ENCODE measurements at regions not wholly inside any gene's neighbourhood (a gene's known extent, or its start where the extent isn't known, plus 50 kb on each side); places are given as distances from the start of the nearest gene placed in this dataset.

DNA sequence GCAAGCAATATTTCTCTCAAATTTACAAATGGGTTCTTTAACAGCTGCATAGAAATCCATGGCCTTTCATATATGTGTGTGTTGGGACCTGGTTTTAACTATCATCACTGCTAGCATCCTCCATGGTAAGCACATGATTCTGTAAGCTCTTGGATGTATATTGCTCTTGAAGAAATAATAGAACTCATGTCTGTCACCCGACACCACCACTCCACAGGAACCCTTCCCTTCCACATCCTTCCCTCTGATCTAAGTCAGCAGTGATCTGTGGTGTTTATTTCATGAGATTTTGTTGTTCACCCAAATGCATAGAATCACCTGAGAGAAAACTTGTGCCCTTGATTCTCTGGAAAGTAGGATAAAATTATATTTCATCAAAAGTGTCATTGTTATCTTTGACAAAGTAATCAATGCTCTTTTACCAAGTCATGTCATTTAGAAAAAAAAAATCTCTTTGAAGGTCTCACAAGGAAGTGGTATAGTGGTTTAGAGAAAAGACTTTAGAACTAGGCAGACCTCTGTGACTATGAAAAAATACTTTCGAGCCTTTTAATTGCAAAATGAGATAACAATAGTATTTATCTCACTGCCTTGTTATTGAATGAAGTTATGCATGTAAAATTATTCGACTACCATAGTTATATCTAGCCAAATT lies 649.8 kb upstream of the SLC35B3 start:
- TF ChIP-seq ZNF225 (CRISPR knock-in tag; IDR thresholded peaks at IDR 0.05) = no peak
- TF ChIP-seq SMC3 (IDR thresholded peaks at IDR 0.05; ENCODE audit: low read length) = no peak
- ChIA-PET POLR2A (no interaction called here), CTCF (ENCODE audit: low intra/inter-chr PET ratio, low total read pairs) (no interaction called here)
- intact Hi-C loops (cut with micrococcal nuclease; ENCODE audit: unreplicated experiment) (no loop called here), in situ Hi-C loops (cut with HindIII; ENCODE audit: extremely low pct_ligation_motif_present, low pct_unique_long_range_greater_than_20kb) (no loop called here)
- no peaks in the 10 kb centered on the region for H3K36me3 ChIP-seq (replicated peaks in 1 of 2; ENCODE audit: control insufficient read depth in 1 of 2, insufficient read depth in 2 of 2, low read length in 2 of 2)
- no peak for DNase-seq (ENCODE audit: low spot score)
- no peaks in the 10 kb centered on the region for H3K4me1 ChIP-seq (ENCODE audit: insufficient read depth, low read length)
- no peak overlapping the region for H3K4me3 ChIP-seq (replicated peaks in 1 of 3; ENCODE audit: insufficient read depth in 1 of 3, low read depth in 2 of 3, low read length in 3 of 3)
- BruUV-seq (replicated peaks) = no TSS peak
- ATAC-seq = no peak
- FAIRE-seq = no peak
- H3K9me3 ChIP-seq (ENCODE audit: low read length) = no peaks in the 10 kb centered on the region
- H3K79me2 ChIP-seq (ENCODE audit: insufficient read depth, low read length) = no peaks in the 10 kb centered on the region
- H3K27me3 ChIP-seq (ENCODE audit: control insufficient read depth in 1 of 2, insufficient read depth in 2 of 2, low read length in 2 of 2) = no peaks in the 10 kb centered on the region
- H3K27ac ChIP-seq (ENCODE audit: extremely low read length, insufficient read depth, low read length) = no peak overlapping the region
- H3K9ac ChIP-seq (ENCODE audit: insufficient read depth, low read depth, low read length) = no peak overlapping the region
- H4K20me1 ChIP-seq (ENCODE audit: insufficient read depth, low read length) = no peaks in the 10 kb centered on the region
- H3K4me2 ChIP-seq (ENCODE audit: low read depth, low read length) = no peak overlapping the region
- 0% methylated on average over 3 of the region's 3 CpGs for WGBS (ENCODE audit: low lambda C conversion rate)
- no peak overlapping the region for H2AFZ ChIP-seq (ENCODE audit: low read length)

DNA sequence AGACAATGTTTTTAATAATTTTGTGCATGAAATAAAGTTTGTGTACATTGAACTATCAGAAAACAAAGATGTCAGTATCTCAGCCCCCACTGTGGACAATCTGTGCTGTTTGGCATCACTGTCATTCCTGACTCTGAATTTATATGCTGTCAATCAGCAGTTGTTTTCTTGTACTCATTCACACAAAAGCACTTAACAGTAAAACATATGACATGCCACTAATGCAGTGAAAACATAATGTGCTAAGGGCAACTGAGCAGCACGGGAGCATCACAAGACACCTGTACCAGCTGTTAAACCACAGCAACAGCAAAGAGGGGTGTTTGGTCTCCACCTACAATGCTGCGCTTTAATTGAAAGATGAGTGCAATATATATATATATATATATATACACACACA lies 647.8 kb upstream of the SLC35B3 start:
- ATAC-seq (no peak), DNase-seq (ENCODE audit: low spot score) (no peak), FAIRE-seq (no peak)
- Histone ChIP-seq H2AFZ (ENCODE audit: low read length) (no peak overlapping the region), H4K20me1 (ENCODE audit: insufficient read depth, low read length) (no peaks in the 10 kb centered on the region), H3K27ac (ENCODE audit: extremely low read length, insufficient read depth, low read length) (no peak overlapping the region), H3K4me2 (ENCODE audit: low read depth, low read length) (no peak overlapping the region), H3K79me2 (ENCODE audit: insufficient read depth, low read length) (no peaks in the 10 kb centered on the region), H3K27me3 (ENCODE audit: control insufficient read depth in 1 of 2, insufficient read depth in 2 of 2, low read length in 2 of 2) (no peaks in the 10 kb centered on the region), H3K9ac (ENCODE audit: insufficient read depth, low read depth, low read length) (no peak overlapping the region), H3K9me3 (ENCODE audit: low read length) (no peaks in the 10 kb centered on the region), H3K4me1 (ENCODE audit: insufficient read depth, low read length) (no peaks in the 10 kb centered on the region), H3K36me3 (replicated peaks in 1 of 2; ENCODE audit: control insufficient read depth in 1 of 2, insufficient read depth in 2 of 2, low read length in 2 of 2) (no peaks in the 10 kb centered on the region), H3K4me3 (replicated peaks in 1 of 3; ENCODE audit: insufficient read depth in 1 of 3, low read depth in 2 of 3, low read length in 3 of 3) (no peak overlapping the region)
- 35% methylated on average over 2 of the region's 2 CpGs for WGBS (ENCODE audit: low lambda C conversion rate)
- ChIA-PET CTCF (ENCODE audit: low intra/inter-chr PET ratio, low total read pairs) (no interaction called here), POLR2A (no interaction called here)
- in situ Hi-C loops (cut with HindIII; ENCODE audit: extremely low pct_ligation_motif_present, low pct_unique_long_range_greater_than_20kb) (no loop called here), intact Hi-C loops (cut with micrococcal nuclease; ENCODE audit: unreplicated experiment) (no loop called here)
- no TSS peak for BruUV-seq (replicated peaks)
- TF ChIP-seq KLF13 (CRISPR knock-in tag; IDR thresholded peaks at IDR 0.05) (no peak), PHB2 (IDR thresholded peaks at IDR 0.05; ENCODE audit: partially characterized antibody) (no peak), FOXO1 (CRISPR knock-in tag; IDR thresholded peaks at IDR 0.05) (no peak), GATA4 (IDR thresholded peaks at IDR 0.05; ENCODE audit: borderline replicate concordance, low read depth) (no peak), FOXC1 (CRISPR knock-in tag; IDR thresholded peaks at IDR 0.05; ENCODE audit: borderline replicate concordance) (no peak), POGZ (CRISPR knock-in tag; IDR thresholded peaks at IDR 0.05) (no peak), HNRNPH1 (optimal IDR thresholded peaks at IDR 0.05; ENCODE audit: low read depth, low read length) (no peak), MIXL1 (CRISPR knock-in tag; IDR thresholded peaks at IDR 0.05) (no peak), KLF12 (CRISPR knock-in tag; IDR thresholded peaks at IDR 0.05; ENCODE audit: borderline replicate concordance) (no peak), ZBTB1 (CRISPR knock-in tag; IDR thresholded peaks at IDR 0.05; ENCODE audit: borderline replicate concordance) (no peak), ZNF747 (CRISPR knock-in tag; IDR thresholded peaks at IDR 0.05; ENCODE audit: borderline replicate concordance) (no peak), JARID2 (CRISPR knock-in tag; IDR thresholded peaks at IDR 0.05; ENCODE audit: insufficient replicate concordance) (no peak)
- TF ChIP-seq, protein P1, sequence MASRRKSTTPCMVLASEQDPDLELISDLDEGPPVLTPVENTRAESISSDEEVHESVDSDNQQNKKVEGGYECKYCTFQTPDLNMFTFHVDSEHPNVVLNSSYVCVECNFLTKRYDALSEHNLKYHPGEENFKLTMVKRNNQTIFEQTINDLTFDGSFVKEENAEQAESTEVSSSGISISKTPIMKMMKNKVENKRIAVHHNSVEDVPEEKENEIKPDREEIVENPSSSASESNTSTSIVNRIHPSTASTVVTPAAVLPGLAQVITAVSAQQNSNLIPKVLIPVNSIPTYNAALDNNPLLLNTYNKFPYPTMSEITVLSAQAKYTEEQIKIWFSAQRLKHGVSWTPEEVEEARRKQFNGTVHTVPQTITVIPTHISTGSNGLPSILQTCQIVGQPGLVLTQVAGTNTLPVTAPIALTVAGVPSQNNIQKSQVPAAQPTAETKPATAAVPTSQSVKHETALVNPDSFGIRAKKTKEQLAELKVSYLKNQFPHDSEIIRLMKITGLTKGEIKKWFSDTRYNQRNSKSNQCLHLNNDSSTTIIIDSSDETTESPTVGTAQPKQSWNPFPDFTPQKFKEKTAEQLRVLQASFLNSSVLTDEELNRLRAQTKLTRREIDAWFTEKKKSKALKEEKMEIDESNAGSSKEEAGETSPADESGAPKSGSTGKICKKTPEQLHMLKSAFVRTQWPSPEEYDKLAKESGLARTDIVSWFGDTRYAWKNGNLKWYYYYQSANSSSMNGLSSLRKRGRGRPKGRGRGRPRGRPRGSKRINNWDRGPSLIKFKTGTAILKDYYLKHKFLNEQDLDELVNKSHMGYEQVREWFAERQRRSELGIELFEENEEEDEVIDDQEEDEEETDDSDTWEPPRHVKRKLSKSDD (CRISPR knock-in tag; IDR thresholded peaks at IDR 0.05; ENCODE audit: low read depth) = no peak
- TF ChIP-seq, protein P2, sequence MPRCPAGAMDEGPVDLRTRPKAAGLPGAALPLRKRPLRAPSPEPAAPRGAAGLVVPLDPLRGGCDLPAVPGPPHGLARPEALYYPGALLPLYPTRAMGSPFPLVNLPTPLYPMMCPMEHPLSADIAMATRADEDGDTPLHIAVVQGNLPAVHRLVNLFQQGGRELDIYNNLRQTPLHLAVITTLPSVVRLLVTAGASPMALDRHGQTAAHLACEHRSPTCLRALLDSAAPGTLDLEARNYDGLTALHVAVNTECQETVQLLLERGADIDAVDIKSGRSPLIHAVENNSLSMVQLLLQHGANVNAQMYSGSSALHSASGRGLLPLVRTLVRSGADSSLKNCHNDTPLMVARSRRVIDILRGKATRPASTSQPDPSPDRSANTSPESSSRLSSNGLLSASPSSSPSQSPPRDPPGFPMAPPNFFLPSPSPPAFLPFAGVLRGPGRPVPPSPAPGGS (CRISPR knock-in tag; IDR thresholded peaks at IDR 0.05) = no peak

Measured in HepG2 (cell line).